ENCODE measurements at regions not wholly inside any gene's neighbourhood (a gene's known extent, or its start where the extent isn't known, plus 50 kb on each side); places are given as distances from the start of the nearest gene placed in this dataset.

GRCh38 chr2:107235491-107236254 is 349.7 kb upstream of the ST6GAL2 start:
- DNase-seq = no peak

- DNase-seq = no peak
Observed at GRCh38 chr2:107242811-107243210, 356.8 kb upstream of the ST6GAL2 start.

DNA sequence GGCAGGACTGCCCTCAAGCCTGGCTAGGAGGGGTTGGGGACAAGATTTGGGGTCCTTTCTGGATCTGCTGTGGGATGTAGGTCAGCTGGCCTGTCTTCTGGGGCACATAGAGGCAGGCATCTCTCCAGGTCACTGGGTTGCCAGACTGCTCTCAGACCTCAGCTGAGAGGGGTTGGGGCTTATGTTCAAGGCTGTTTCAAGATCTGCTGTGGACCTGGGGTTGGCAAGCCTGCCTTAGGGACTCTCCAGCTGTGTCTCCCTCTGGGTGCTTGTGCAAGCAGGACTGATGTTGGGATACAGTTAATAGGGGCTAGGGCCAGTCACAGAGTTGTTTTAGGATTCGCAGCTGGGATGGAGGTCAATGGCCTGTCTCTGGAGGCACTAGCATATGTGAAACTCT is 363.0 kb upstream of the ST6GAL2 start:
- no peak for DNase-seq

GRCh38 chr2:107255744-107256143 is 369.8 kb upstream of the ST6GAL2 start:
- DNase-seq = no peak

DNA sequence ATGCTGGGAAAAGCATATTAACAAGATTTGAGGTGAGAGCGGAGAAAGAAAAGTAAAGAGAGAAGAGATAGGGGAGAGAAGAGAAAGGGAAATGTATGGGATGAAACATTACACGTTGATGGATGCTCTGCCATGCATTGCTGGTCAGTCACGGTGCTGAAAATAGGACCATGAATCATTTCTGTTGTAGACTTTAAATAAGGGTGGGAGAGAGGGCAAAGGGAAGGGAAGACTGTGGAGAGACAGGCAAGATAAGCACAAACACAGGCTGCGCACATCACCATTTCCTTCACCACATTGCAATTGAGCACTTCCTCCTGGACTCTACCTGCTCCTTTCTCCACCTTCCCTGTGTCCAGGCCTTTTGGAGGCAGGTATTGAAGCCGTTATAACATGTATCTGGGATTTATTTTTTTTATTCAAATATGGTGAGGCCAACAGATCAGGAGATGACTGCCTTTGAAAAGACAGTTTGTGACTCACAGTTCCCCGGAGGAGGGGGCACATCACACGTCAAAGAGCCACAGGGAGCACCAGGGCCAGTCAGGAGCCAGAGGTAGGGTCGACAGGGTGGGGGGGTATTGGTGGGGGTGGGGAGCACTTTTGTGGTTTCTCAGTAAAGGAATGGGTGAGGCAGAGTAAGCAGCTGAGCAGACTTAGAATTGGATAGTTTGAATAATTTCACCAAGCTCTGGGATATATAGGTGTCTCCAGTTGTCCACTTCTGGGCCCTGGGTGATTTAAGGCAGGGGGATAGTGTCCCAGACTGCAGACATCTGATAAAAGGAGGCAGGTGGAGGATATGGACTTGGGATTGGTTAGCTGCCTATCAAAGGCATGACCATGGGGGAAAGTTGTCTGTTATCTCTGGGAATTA is 372.8 kb upstream of the ST6GAL2 start:
- DNase-seq = no peak

DNA sequence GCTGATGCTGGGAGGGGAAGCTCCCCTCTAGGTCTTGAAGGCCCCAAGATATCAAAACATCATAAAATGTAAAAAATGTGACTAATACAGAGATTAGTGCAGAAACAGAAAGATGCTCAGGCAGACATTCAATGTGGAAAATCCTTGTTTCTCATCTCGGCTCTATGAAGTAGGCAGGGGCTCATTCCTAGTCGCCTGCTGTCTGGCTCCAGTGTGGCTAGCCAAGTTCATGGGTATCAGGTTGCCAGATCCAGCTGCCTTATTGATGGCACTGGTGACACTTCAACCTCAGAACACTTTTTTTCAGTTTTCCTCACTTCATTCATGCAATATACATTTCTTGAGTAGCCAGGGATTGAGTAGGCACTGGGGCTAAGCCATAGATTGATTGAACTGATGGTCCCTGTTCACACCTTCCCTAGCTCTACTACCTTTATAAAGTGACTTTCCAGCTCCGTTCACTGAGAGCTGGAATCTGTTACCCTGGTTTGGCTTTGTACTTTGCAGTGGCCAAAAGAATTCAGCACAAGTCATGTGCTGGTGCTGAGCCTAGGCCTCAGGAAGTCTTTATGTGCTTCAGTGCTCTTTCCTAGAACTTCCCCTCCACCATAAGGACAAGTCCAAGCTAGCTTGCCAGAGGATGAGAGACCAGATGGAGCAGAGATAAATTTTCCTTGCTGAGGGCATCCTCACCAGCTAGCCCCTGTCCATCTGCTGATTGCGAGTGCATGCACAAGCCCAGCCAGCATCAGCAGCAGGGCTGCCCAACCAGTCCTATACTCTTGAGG is 373.6 kb upstream of the ST6GAL2 start:
- no peak for DNase-seq

DNA sequence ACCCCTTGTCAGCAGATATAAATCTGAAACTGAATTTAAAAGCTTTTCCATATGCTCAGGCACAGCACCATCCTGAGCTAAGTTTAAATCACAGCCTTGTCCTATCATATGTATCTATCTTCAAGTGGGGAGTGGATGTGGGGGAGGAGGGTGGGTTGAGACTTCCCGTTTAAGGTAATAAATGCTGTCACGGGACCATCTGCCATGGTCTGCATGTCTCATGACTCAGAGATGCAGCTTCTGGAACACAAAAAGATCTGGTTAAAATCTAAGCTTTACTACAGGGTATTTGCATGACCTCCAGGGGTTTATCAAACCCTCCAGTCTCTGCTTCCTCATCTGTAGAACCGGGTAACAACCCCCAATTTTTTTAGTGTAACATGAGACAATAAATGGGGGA is 377.7 kb upstream of the ST6GAL2 start:
- no peak for DNase-seq

GRCh38 chr2:107264184-107264583 is 378.2 kb upstream of the ST6GAL2 start:
- DNase-seq = no peak

- no peak for DNase-seq
Observed at GRCh38 chr2:107266555-107266954, 380.6 kb upstream of the ST6GAL2 start.

DNA sequence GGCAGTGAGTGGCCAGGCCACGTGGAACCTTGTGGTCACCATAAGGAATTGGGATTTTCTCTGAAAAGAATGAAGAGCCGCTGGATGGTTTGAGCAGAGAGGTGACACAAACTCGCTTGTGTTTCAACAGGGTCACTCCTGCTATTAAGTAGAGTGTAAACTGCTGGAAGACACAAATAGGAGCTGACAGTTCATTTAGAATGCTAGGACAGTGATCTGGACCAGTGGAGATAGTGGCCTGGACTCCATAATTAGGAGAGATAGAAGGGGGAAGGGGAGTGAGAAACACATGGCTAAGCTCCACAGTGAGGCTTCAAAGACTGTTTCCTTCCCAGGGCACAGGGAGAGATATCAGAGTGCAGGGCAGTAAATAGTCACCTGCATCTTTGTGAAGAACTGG is 381.1 kb upstream of the ST6GAL2 start:
- DNase-seq = no peak

DNA sequence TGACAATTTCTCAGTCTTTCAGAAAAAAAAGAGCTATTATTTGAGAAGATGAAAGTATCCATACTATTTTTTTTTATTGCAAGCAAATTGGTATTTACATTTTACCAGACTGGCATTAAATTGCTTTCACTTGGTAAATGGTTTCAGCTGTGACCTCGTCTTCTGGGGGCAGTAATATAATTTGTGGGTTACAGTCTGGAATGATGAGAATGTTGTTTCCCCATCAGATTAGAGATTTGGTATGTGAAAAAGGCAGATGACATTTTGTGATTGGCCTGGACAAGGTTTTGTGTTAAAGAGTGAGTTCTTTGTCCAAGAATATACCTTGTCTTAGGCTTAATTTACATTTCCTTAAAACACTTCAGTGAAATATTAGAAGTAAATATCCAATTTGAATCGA is 390.1 kb upstream of the ST6GAL2 start:
- no peak for DNase-seq

DNA sequence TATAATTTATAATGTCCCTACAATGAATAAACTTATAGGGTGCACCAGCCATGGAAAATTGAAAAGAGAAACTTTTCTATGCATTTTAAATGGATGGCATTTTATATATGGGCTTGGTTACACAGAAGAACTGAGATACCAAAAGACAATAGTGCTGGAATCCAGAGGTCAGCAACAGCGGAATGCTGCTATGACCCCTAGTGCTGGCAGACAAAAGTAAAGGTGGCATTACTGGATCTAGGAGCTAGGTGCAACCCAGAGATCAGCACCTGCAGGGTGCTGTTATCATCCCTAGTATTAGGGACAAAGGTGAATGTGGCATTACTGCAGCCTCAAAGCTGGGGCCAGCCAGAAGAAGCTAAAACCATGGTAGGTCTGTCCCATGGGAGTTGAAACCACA is 392.7 kb upstream of the ST6GAL2 start:
- DNase-seq = no peak

- DNase-seq = no peak
Observed at GRCh38 chr2:107281637-107282036, 395.7 kb upstream of the ST6GAL2 start.

- DNase-seq = no peak
Observed at GRCh38 chr2:107282135-107282534, 396.2 kb upstream of the ST6GAL2 start.

DNA sequence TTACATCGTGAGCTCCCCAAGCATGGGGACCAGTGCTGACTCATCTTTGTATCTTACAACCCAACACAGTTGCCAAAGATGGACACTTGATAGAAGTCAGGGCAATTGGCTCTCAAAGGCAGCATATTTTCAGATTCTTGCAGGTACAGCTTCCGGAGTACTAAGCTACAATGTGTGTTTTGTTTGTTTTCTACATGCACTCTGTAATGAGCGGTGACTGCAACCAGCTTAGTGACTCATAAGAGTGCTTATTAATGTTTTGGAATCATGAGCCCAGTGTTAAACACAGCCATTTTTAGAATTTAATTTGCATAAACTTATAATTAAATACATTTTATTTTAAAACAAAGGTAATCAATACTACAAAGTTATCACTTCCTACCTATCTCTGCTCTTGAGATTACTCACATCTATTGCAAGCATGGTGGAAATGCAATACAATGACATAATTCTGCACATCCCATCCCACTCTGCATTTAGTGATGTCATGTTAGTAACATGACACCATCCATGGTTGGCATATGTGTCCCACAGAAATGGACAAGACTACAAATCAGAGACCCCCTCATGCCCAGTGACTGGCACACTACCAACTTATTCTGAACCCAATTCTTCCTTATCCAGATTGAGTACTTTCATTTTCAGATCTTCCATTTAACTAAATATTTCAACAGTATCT is 399.8 kb upstream of the ST6GAL2 start:
- no peak for DNase-seq

DNA sequence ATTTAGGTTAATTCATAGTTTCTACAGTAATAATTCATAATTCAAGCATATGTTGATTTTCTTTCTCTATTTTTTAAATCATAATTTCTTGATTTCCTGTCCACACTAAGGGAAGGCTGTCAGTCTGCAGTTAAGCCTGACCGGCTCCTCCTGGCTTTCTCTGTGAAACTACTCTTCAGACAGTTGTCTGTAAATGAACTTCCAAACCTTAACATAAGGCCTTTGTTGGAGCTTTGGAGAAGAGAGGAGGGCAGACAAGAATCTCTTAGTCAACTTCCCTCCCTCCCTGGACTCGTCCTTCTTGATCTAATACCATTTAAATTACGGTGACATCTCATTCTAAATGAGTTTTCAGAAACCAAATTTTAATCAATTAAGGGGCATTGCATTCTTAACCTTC is 404.1 kb upstream of the ST6GAL2 start:
- DNase-seq = no peak

- DNase-seq = no peak
Observed at GRCh38 chr2:107303964-107304363, 418.0 kb upstream of the ST6GAL2 start.

DNA sequence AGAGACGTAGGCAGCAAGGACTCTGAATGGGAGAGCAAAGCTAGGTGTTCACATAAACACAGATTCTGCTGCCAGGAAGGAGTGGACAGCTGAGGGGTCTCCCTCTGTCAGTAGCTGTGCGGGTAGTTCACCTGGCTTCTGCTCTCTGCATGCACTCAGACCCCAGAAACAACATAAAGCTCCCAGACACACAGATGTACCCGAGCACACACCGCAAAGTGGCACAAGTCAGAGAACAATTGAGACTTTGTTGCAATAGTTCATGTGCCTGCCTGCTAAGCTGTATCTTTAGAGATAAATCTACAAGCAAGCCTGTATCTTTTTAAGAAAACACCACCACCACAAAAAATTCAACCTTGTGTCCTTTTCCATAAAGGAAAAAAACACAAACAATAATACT is 420.0 kb upstream of the ST6GAL2 start:
- no peak for DNase-seq

- no peak for DNase-seq
Observed at GRCh38 chr2:107306881-107307280, 420.9 kb upstream of the ST6GAL2 start.

DNA sequence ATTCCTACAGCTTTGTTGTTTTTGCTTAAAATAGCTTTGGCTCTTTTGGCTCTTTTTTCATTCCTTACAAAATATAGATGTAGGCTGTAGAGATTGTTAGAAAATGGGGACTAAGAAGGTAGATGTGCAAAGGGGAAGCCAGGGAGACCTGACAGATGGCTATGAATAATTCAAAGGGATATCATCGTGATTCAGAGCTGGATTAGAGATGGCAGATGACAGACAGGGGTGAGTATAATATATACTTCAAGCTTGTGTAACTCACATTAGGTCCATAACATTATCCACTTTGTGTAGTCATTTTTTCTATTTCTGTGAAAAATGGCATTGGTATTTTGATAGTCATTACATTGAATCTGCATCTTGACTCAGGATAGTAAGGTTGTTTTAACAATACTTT is 422.9 kb upstream of the ST6GAL2 start:
- DNase-seq = no peak

GRCh38 chr2:107312240-107312639 is 426.3 kb upstream of the ST6GAL2 start:
- DNase-seq = no peak

DNA sequence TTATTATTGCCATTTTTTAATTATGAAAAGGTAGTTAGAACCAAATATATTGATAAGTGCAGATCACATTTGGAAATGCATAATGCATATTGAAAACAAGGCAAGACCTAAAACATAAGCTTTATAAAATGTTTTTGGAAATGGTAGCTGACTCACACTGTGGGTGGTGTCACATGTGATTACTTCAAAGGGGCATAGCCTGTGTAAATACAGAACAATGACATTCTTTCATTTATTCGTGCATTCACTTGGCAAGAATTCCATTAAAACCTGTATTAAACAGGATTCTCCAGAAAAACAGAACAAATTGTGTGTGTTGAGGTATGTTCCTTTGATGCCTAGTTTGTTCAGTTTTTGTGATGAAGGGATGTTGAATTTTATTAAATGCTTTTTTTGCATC is 427.3 kb upstream of the ST6GAL2 start:
- DNase-seq = no peak
